Activated CD4-positive, alpha-beta T cell treated with anti-CD3 and anti-CD28 coated beads, Interleukin-2, amount 10 ng/mL, durations not matched to agents 7 days and 5 days (primary cell): ENCODE measurements at regions not wholly inside any gene's neighbourhood (a gene's known extent, or its start where the extent isn't known, plus 50 kb on each side); places are given as distances from the start of the nearest gene placed in this dataset.

Experiments
- CTCF ChIA-PET: fragments of 350-600 bp; sonication (Branson Sonifier 250); formaldehyde crosslinking; loops from one replicate; lab custom pipeline; 2021; ENCODE audit warnings: antibody characterized with exemption; lab: Charles Lee
- POLR2A ChIA-PET: fragments of 350-600 bp; sonication (Branson Sonifier 250); formaldehyde crosslinking; loops from one replicate; lab custom pipeline; 2021; ENCODE audit warnings: antibody characterized with exemption; lab: Charles Lee
- DNase-seq: peaks from one replicate; pipeline ENCODE4 v3.0.0-alpha.2; 2020
- H3K27ac Mint-ChIP-seq: one replicate; pipeline ENCODE4 v1.8.0; 2021; ENCODE audit warnings: mild to moderate bottlenecking, moderate library complexity, mixed read lengths
- H3K27me3 Mint-ChIP-seq: one replicate; pipeline ENCODE4 v1.8.0; 2021; ENCODE audit warnings: mixed read lengths
- H3K36me3 Mint-ChIP-seq: one replicate; pipeline ENCODE4 v1.8.0; 2021; ENCODE audit warnings: low read depth, mixed read lengths
- H3K4me1 Mint-ChIP-seq: one replicate; pipeline ENCODE4 v1.8.0; 2021; ENCODE audit warnings: mixed read lengths
- H3K4me3 Mint-ChIP-seq: one replicate; pipeline ENCODE4 v1.8.0; 2021; ENCODE audit warnings: mild to moderate bottlenecking, moderate library complexity, mixed read lengths
- H3K9me3 Mint-ChIP-seq: one replicate; pipeline ENCODE4 v1.8.0; 2021; ENCODE audit warnings: mixed read lengths

DNA sequence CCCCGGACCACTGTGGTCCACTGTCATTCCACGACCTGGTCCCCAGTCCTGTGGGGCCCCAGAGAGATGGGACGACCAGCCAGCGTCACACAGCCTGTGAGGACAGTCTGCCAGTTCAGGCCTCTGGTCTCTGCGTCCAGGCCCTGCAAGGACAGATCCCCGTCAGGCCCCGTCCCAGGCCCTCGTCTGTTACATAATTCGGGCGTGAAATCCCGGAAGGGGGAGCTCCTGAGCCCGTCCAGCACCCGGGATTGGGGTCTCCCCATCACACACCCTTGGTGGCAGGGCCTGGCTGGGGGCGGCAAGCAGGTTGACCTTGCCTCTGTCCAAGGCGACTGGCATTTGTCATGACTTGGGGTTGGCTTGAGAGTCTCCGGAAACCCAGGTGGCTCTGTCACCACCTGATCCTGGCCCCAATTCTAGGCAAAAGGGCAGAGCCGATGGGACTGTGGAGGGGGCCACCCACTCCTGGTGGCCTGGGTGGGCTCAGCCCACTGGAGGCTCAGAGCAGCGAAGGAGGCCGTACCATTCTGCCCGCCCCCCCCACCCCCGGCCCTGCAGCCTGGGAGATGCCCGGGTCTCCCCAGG, 73.8 kb upstream of the GATA5 start:
- no peak for DNase-seq
- H3K9me3 Mint-ChIP-seq, result no peaks in the 10 kb centered on the region
- no peak overlapping the region for H3K4me3 Mint-ChIP-seq
- peaks cover 33% of the 10 kb centered on the region for H3K27me3 Mint-ChIP-seq
- ChIA-PET CTCF (no interaction called here), POLR2A (no interaction called here)
- H3K27ac Mint-ChIP-seq, result no peak overlapping the region
- H3K36me3 Mint-ChIP-seq, result no peaks in the 10 kb centered on the region
- no peaks in the 10 kb centered on the region for H3K4me1 Mint-ChIP-seq

- POLR2A ChIA-PET, result no interaction called here
- no peak overlapping the region for H3K27ac Mint-ChIP-seq
- H3K4me1 Mint-ChIP-seq, result no peaks in the 10 kb centered on the region
- CTCF ChIA-PET, result no interaction called here
- H3K4me3 Mint-ChIP-seq, result no peak overlapping the region
- DNase-seq, result no peak
- peaks cover 33% of the 10 kb centered on the region for H3K27me3 Mint-ChIP-seq
- H3K9me3 Mint-ChIP-seq, result no peaks in the 10 kb centered on the region
- H3K36me3 Mint-ChIP-seq, result no peaks in the 10 kb centered on the region
Measured at GRCh38 chr20:62550087-62550632, 74.4 kb upstream of the GATA5 start.

- H3K27me3 Mint-ChIP-seq, result peaks cover 33% of the 10 kb centered on the region
- H3K4me1 Mint-ChIP-seq, result no peaks in the 10 kb centered on the region
- ChIA-PET POLR2A (no interaction called here), CTCF (no interaction called here)
- no peak overlapping the region for H3K27ac Mint-ChIP-seq
- DNase-seq, result no peak
- H3K36me3 Mint-ChIP-seq, result no peaks in the 10 kb centered on the region
- H3K4me3 Mint-ChIP-seq, result no peak overlapping the region
- no peaks in the 10 kb centered on the region for H3K9me3 Mint-ChIP-seq
Measured at GRCh38 chr20:62551407-62552323, 75.9 kb upstream of the GATA5 start.

DNA sequence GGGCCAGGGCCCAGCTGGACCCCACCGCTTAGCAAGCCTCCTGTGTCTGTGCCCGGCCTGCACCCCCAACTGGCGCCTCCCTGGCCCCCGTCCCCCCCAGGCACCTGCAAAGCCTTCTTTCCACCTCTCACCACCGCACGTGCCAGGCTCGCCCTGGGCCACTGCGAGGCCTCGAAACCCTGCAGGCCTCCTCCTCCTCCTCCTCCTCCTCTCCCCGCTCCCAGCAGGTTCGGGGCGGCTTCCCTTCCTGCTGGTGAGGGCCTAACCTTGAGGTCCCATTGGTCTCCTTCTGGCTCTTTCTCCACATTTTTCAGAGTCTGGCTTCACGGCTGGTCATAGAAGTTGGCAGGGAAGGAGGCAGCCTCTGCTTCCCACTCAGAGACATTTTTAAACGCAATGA, 76.8 kb upstream of the GATA5 start:
- Mint-ChIP-seq H3K27ac (no peak overlapping the region), H3K9me3 (no peaks in the 10 kb centered on the region), H3K27me3 (peaks cover 33% of the 10 kb centered on the region), H3K4me3 (no peak overlapping the region), H3K36me3 (no peaks in the 10 kb centered on the region), H3K4me1 (no peaks in the 10 kb centered on the region)
- DNase-seq, result no peak
- POLR2A ChIA-PET, result no interaction called here
- CTCF ChIA-PET, result no interaction called here

DNA sequence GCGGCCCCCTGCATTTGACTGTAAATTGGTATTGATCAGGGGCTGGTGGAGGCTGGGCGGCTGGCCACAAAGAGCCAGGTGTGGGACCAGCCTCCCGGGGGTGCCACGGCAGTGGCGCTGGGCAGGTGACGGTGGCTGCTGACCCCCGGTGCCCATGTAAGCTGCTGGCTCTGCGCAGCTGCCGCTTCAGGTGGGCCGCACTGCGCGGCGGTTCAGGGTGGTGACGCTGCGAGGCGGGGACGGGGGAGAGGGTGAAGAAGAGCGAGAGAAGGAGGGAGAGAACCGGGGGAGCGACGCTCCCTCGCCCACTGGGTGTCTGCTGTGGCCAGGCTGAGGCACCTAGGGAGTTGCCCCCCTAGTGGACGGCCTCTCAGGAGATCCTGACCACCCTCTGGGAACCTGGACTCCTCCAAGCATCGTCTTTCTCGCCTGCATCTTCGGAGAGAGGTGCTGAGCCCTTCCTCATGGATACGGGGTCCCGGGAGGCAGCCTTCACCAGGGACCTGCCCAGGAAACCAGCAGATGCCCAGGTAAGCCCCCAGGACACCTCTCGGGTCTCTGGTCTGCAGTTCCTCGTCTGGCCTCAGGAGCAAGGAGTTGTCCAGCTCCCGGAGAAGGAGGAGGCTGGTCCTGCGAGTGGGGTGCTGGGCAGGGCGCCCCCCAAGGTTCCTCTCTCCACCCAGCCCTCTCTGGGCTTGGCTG, 77.5 kb upstream of the GATA5 start:
- Mint-ChIP-seq H3K36me3 (no peaks in the 10 kb centered on the region), H3K4me1 (no peaks in the 10 kb centered on the region), H3K4me3 (no peak overlapping the region), H3K27ac (no peak overlapping the region), H3K27me3 (peaks cover 29% of the 10 kb centered on the region), H3K9me3 (no peaks in the 10 kb centered on the region)
- ChIA-PET POLR2A (no interaction called here), CTCF (no interaction called here)
- DNase-seq, result no peak

- Mint-ChIP-seq H3K27ac (no peak overlapping the region), H3K27me3 (peaks cover 27% of the 10 kb centered on the region), H3K9me3 (no peaks in the 10 kb centered on the region), H3K4me1 (no peaks in the 10 kb centered on the region), H3K36me3 (no peaks in the 10 kb centered on the region), H3K4me3 (no peak overlapping the region)
- ChIA-PET CTCF (no interaction called here), POLR2A (no interaction called here)
- DNase-seq, result no peak
Measured at GRCh38 chr20:62553838-62554161, 78.0 kb upstream of the GATA5 start.

GRCh38 chr20:62554214-62554897, 78.6 kb upstream of the GATA5 start:
- H3K27me3 Mint-ChIP-seq, result peaks cover 23% of the 10 kb centered on the region
- no peak for DNase-seq
- H3K36me3 Mint-ChIP-seq, result no peaks in the 10 kb centered on the region
- POLR2A ChIA-PET, result no interaction called here
- H3K27ac Mint-ChIP-seq, result no peak overlapping the region
- no peaks in the 10 kb centered on the region for H3K9me3 Mint-ChIP-seq
- CTCF ChIA-PET, result no interaction called here
- no peaks in the 10 kb centered on the region for H3K4me1 Mint-ChIP-seq
- no peak overlapping the region for H3K4me3 Mint-ChIP-seq

- CTCF ChIA-PET, result no interaction called here
- Mint-ChIP-seq H3K4me1 (no peaks in the 10 kb centered on the region), H3K27me3 (peaks cover 19% of the 10 kb centered on the region), H3K27ac (no peak overlapping the region), H3K9me3 (no peaks in the 10 kb centered on the region), H3K4me3 (no peak overlapping the region), H3K36me3 (no peaks in the 10 kb centered on the region)
- POLR2A ChIA-PET, result no interaction called here
- no peak for DNase-seq
Measured at GRCh38 chr20:62554898-62555641, 79.3 kb upstream of the GATA5 start.

DNA sequence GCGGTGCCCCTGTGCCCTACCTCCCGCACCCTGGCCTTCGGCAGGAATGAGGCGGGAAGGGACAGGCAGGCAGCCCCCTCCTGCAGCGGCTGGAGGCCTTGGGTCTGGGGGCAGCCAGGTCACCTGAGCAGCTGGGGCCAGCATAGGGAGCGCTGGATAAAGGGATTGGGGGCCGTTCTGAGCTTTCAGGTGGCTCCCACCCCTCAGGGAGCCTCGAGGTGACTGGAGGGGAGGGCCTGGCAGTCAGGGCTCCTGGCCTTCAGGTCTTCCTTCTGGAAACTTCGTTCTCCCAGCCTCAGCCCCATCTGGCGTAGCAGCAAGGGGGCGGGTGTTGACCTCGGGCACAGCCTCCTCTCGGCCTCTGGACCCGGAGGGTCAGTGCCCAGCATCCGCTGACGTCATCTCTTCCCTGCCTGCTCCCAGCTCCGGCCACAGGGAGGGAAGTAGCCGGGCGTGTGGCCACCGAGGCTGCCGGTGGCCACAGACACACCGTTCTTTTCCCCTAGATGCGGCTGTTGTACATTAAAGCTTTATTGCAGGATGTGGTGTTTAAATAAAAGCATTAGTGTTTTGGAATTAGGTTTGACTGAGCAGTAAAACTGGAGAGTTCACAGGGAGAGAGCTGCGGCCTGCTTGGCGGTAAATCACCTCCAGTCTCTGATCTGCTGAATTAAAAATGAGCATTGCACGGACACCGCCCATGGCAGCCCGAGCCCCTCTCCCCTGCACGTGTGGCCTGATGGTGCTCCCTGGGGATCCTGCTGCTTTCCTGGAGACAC, 80.0 kb upstream of the GATA5 start:
- H3K27me3 Mint-ChIP-seq, result peaks cover 15% of the 10 kb centered on the region
- H3K9me3 Mint-ChIP-seq, result no peaks in the 10 kb centered on the region
- H3K4me1 Mint-ChIP-seq, result no peaks in the 10 kb centered on the region
- H3K27ac Mint-ChIP-seq, result no peak overlapping the region
- no peak for DNase-seq
- no peak overlapping the region for H3K4me3 Mint-ChIP-seq
- ChIA-PET POLR2A (no interaction called here), CTCF (no interaction called here)
- no peaks in the 10 kb centered on the region for H3K36me3 Mint-ChIP-seq

- H3K4me1 Mint-ChIP-seq, result no peaks in the 10 kb centered on the region
- H3K36me3 Mint-ChIP-seq, result no peaks in the 10 kb centered on the region
- no peaks in the 10 kb centered on the region for H3K9me3 Mint-ChIP-seq
- H3K27me3 Mint-ChIP-seq, result peaks cover 19% of the 10 kb centered on the region
- H3K27ac Mint-ChIP-seq, result no peak overlapping the region
- ChIA-PET POLR2A (no interaction called here), CTCF (no interaction called here)
- no peak overlapping the region for H3K4me3 Mint-ChIP-seq
- DNase-seq, result no peak
Measured at GRCh38 chr20:62557462-62557861, 81.7 kb upstream of the GATA5 start.

GRCh38 chr20:62557999-62558408, 82.2 kb upstream of the GATA5 start:
- CTCF ChIA-PET, result no interaction called here
- POLR2A ChIA-PET, result no interaction called here
- no peak for DNase-seq
- H3K27me3 Mint-ChIP-seq, result peaks cover 15% of the 10 kb centered on the region
- no peaks in the 10 kb centered on the region for H3K9me3 Mint-ChIP-seq
- no peaks in the 10 kb centered on the region for H3K36me3 Mint-ChIP-seq
- H3K27ac Mint-ChIP-seq, result no peak overlapping the region
- no peak overlapping the region for H3K4me3 Mint-ChIP-seq
- no peaks in the 10 kb centered on the region for H3K4me1 Mint-ChIP-seq

- H3K4me1 Mint-ChIP-seq, result no peaks in the 10 kb centered on the region
- peaks cover 16% of the 10 kb centered on the region for H3K27me3 Mint-ChIP-seq
- ChIA-PET POLR2A (no interaction called here), CTCF (no interaction called here)
- H3K4me3 Mint-ChIP-seq, result no peak overlapping the region
- no peak for DNase-seq
- H3K36me3 Mint-ChIP-seq, result no peaks in the 10 kb centered on the region
- no peak overlapping the region for H3K27ac Mint-ChIP-seq
- no peaks in the 10 kb centered on the region for H3K9me3 Mint-ChIP-seq
Measured at GRCh38 chr20:62558779-62559178, 83.0 kb upstream of the GATA5 start.
